Vagina (tissue), 2 donors: ENCODE measurements at regions not wholly inside any gene's neighbourhood (a gene's known extent, or its start where the extent isn't known, plus 50 kb on each side); places are given as distances from the start of the nearest gene placed in this dataset.

Experiments
- POLR2AphosphoS5 ChIP-seq, 2 donors: sonication (generic); formaldehyde crosslinking; IDR thresholded peaks; one replicate each; pipeline ENCODE4 v1.9.0; 2017; ENCODE audit warnings: antibody characterized with exemption in 2 of 2, mild to moderate bottlenecking in 2 of 2, low read depth in 1 of 2; ENCODE audit not compliant: insufficient read depth in 1 of 2
- TF ChIP-seq, protein P1 (sequence below), 3 experiments: fragments of 450-650 bp in 2 of 3; fragments of 200-600 bp in 1 of 3; sonication (generic) in 1 of 3; IDR thresholded peaks; one replicate each; pipeline ENCODE4 v1.5.1; 2017 to 2019; ENCODE audit warnings: antibody characterized with exemption in 3 of 3, mild to moderate bottlenecking in 2 of 3, moderate library complexity in 2 of 3

GRCh38 chr2:65918760-65919187 is 486.4 kb upstream of the SPRED2 start:
- TF ChIP-seq POLR2AphosphoS5 (IDR thresholded peaks at IDR 0.05; ENCODE audit: insufficient read depth in 1 of 2, low read depth in 1 of 2), result no peak
- TF ChIP-seq, protein P1, sequence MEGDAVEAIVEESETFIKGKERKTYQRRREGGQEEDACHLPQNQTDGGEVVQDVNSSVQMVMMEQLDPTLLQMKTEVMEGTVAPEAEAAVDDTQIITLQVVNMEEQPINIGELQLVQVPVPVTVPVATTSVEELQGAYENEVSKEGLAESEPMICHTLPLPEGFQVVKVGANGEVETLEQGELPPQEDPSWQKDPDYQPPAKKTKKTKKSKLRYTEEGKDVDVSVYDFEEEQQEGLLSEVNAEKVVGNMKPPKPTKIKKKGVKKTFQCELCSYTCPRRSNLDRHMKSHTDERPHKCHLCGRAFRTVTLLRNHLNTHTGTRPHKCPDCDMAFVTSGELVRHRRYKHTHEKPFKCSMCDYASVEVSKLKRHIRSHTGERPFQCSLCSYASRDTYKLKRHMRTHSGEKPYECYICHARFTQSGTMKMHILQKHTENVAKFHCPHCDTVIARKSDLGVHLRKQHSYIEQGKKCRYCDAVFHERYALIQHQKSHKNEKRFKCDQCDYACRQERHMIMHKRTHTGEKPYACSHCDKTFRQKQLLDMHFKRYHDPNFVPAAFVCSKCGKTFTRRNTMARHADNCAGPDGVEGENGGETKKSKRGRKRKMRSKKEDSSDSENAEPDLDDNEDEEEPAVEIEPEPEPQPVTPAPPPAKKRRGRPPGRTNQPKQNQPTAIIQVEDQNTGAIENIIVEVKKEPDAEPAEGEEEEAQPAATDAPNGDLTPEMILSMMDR (IDR thresholded peaks at IDR 0.05), result no peak
